NCI-H2171 treated with DMSO at 0.1 percent for 48 hours (cell line): ENCODE measurements at regions not wholly inside any gene's neighbourhood (a gene's known extent, or its start where the extent isn't known, plus 50 kb on each side); places are given as distances from the start of the nearest gene placed in this dataset.
"Not testable (repeated sequence)": the region's sequence is repeated elsewhere in the genome, so short reads cannot be mapped to it uniquely, and the experiment has no call there.

Experiments
- DNase-seq: peaks from one replicate; lab custom pipeline; 2025; lab: John Stamatoyannopoulos, UW

- DNase-seq, result no peak
Observed at GRCh38 chr6:134560019-134560418, 242.1 kb upstream of the SGK1 start.

GRCh38 chr6:134557509-134557908, 239.6 kb upstream of the SGK1 start:
- no peak for DNase-seq

- no peak for DNase-seq
Observed at GRCh38 chr6:134555672-134556071, 237.8 kb upstream of the SGK1 start.

- no peak for DNase-seq
Observed at GRCh38 chr6:134553936-134554335, 236.0 kb upstream of the SGK1 start.

GRCh38 chr6:134551245-134551960, 233.5 kb upstream of the SGK1 start:
- no peak for DNase-seq

- no peak for DNase-seq
Observed at GRCh38 chr6:134550604-134551003, 232.7 kb upstream of the SGK1 start.

GRCh38 chr6:134549854-134550253, 231.9 kb upstream of the SGK1 start:
- DNase-seq, result no peak

- no peak for DNase-seq
Observed at GRCh38 chr6:134546962-134547645, 229.2 kb upstream of the SGK1 start.

- no peak for DNase-seq
Observed at GRCh38 chr6:134544737-134545136, 226.8 kb upstream of the SGK1 start.

- DNase-seq, result no peak
Observed at GRCh38 chr6:134543128-134543527, 225.2 kb upstream of the SGK1 start.

- DNase-seq, result no peak
Observed at GRCh38 chr6:134541001-134541400, 223.1 kb upstream of the SGK1 start.

- no peak for DNase-seq
Observed at GRCh38 chr6:134539865-134540323, 222.0 kb upstream of the SGK1 start.

GRCh38 chr6:134537765-134538164, 219.9 kb upstream of the SGK1 start:
- not testable (repeated sequence) for DNase-seq

- DNase-seq, result no peak
Observed at GRCh38 chr6:134537146-134537555, 219.2 kb upstream of the SGK1 start.

GRCh38 chr6:134535831-134536230, 217.9 kb upstream of the SGK1 start:
- no peak for DNase-seq

GRCh38 chr6:134534708-134535149, 216.8 kb upstream of the SGK1 start:
- no peak for DNase-seq

- no peak for DNase-seq
Observed at GRCh38 chr6:134533991-134534390, 216.1 kb upstream of the SGK1 start.

- no peak for DNase-seq
Observed at GRCh38 chr6:134532694-134533624, 215.0 kb upstream of the SGK1 start.

GRCh38 chr6:134531611-134532010, 213.7 kb upstream of the SGK1 start:
- no peak for DNase-seq

GRCh38 chr6:134531188-134531551, 213.3 kb upstream of the SGK1 start:
- no peak for DNase-seq

GRCh38 chr6:134529921-134530320, 212.0 kb upstream of the SGK1 start:
- DNase-seq, result no peak

GRCh38 chr6:134529305-134529704, 211.4 kb upstream of the SGK1 start:
- no peak for DNase-seq
